IPS DF 19.7 (cell line): ENCODE measurements at regions not wholly inside any gene's neighbourhood (a gene's known extent, or its start where the extent isn't known, plus 50 kb on each side); places are given as distances from the start of the nearest gene placed in this dataset.

Experiments
- DNase-seq: peaks from one replicate; pipeline ENCODE4 v3.0.0-alpha.2; 2013; ENCODE audit warnings: low read depth, low spot score

DNA sequence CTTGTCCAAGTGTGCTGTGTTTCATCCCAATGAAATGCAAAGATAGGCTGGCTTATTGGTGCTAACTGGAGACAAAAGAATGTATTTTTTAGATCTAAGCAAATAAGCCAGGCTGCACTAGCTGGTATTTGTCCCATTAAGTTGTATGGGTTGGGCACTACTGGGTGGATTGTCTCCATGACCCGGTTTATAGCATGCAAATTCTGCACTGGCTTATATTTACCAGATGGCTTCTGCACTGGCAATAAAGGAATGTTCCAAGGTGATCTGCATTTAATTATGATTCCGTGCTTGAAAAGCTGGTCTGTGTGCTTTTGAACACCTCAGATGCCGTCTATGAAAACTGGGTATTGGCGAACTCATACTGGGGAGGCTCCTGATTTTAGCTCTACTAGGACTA, 61.4 kb upstream of the MOCS1 start:
- DNase-seq, result no peak

DNA sequence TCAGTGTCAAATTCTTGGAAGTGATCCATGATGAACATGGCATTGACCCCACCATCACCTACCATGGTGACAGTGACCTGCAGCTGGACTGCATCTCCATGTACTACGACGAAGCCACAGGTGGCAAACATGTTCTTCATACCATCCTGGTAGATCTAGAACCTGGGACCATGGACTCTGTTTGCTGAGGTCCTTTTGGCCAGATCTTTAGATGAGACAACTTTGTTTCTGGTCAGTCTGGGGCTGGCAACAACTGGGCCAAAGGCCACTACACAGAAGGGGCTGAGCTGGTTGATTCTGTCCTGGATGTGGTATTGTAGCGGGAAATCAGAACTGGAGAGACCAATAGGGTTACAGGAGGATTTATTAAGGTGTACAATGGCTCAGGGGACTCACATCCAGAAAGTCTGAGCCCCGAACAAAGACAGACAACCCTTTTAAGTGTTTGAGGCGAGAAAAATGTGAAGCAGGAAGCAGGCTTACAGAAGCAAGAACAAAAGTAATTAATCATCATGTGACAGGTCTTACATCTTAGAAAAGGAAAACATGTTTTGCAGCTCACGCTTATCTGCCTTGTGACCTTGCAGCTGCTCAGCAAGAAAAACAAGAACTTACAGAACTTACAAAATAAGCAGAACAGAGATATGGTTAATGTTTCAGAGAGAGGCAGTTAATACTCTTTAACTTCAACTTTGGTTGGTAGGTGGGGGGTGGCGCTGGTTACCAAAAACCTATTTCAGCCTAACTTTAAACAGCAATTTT, 58.8 kb upstream of the MOCS1 start:
- no peak for DNase-seq
